ENCODE measurements at regions not wholly inside any gene's neighbourhood (a gene's known extent, or its start where the extent isn't known, plus 50 kb on each side); places are given as distances from the start of the nearest gene placed in this dataset.

DNA sequence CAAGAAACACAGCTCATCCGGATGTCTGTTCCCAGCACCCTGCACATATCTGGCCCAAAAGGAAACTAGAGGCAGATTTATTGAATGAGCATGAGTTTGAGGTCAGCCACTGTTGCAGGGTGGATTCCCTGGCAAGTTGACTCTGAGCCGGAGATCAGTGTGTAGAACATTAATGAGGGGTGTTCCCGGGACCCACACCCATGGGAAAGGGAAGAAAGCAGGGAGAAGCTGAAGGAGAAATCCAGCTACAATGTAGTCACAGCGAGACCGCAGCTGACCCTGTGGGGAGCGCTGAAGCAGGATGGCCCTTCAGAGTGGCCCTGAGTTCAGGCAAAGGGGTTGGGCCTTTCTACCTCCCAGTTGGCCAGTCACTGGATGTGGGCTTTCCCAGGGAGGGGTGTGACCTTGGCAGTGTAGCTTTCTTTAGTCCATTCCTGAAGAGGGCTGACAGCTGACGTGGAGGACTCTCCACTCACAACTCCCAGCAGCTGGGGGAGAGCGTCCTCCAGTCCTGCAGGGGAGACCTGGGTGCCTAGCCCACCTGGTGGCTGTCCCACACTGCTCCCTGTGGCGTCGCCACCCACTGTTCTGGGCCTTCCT lies 324.2 kb upstream of the ZMIZ1 start:
- in situ Hi-C loops (cut with MboI; ENCODE audit: low sequenced_read_pairs, unreplicated experiment), result no loop called here
- DNase-seq (ENCODE audit: low spot score), result no peak
- TF ChIP-seq, protein P1, sequence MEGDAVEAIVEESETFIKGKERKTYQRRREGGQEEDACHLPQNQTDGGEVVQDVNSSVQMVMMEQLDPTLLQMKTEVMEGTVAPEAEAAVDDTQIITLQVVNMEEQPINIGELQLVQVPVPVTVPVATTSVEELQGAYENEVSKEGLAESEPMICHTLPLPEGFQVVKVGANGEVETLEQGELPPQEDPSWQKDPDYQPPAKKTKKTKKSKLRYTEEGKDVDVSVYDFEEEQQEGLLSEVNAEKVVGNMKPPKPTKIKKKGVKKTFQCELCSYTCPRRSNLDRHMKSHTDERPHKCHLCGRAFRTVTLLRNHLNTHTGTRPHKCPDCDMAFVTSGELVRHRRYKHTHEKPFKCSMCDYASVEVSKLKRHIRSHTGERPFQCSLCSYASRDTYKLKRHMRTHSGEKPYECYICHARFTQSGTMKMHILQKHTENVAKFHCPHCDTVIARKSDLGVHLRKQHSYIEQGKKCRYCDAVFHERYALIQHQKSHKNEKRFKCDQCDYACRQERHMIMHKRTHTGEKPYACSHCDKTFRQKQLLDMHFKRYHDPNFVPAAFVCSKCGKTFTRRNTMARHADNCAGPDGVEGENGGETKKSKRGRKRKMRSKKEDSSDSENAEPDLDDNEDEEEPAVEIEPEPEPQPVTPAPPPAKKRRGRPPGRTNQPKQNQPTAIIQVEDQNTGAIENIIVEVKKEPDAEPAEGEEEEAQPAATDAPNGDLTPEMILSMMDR (IDR thresholded peaks at IDR 0.05; ENCODE audit: borderline replicate concordance, control extremely low read depth, extremely low read depth, insufficient read depth, missing control alignments), result no peak

DNA sequence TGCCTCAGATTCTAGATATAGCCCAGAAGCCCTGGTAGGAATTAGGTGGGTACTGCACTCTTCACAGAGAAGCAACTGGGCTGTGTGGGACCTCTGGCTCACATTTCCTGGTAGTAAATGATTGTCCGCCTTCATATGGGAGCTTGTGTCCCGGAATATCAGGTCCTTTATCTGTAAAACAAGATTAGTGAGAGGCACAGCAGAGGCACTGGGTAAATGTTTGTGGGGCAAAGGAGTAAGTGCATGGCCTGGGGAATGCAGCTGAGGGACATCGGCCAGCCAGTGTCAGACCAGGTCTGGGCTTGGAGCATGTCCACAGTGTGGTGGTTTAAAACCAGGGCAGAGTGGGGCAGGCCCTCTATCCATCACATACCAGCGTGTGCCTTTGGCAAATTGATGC lies 323.3 kb upstream of the ZMIZ1 start:
- no peak for DNase-seq (ENCODE audit: low spot score)
- TF ChIP-seq, protein P1 (IDR thresholded peaks at IDR 0.05; ENCODE audit: borderline replicate concordance, control extremely low read depth, extremely low read depth, insufficient read depth, missing control alignments), result no peak
- in situ Hi-C loops (cut with MboI; ENCODE audit: low sequenced_read_pairs, unreplicated experiment), result no loop called here

DNA sequence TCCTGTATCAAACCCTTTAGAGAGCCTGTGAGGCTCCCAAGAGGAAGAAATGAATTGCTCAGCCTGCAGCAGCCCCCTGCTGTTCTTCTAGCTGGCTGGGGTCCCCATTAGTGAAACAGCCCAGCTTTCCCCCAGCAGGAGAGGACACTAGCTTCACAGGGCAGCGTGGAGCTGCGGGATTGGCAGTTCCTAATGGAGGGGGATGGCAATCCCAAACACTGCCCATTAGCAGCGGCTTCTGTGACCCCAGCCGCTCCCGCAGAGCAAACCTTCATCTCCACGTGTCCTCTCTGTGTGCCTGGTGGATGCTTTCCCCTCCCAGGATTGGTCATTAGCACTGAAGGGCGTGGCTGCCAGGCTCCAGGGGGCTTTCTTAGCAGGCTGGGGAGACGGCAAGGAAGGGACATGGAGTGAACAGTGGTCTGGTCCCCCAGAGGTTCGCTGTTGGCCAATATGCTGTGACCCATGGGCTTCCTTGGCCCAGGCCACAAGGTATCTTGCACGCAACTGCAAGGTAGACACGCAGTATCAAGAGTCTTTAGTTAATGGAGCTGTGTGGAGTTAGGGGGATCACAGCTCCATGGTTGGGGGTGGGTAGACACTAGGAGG lies 322.5 kb upstream of the ZMIZ1 start:
- no peak for DNase-seq (ENCODE audit: low spot score)
- in situ Hi-C loops (cut with MboI; ENCODE audit: low sequenced_read_pairs, unreplicated experiment), result no loop called here
- TF ChIP-seq, protein P1 (IDR thresholded peaks at IDR 0.05; ENCODE audit: borderline replicate concordance, control extremely low read depth, extremely low read depth, insufficient read depth, missing control alignments), result no peak

DNA sequence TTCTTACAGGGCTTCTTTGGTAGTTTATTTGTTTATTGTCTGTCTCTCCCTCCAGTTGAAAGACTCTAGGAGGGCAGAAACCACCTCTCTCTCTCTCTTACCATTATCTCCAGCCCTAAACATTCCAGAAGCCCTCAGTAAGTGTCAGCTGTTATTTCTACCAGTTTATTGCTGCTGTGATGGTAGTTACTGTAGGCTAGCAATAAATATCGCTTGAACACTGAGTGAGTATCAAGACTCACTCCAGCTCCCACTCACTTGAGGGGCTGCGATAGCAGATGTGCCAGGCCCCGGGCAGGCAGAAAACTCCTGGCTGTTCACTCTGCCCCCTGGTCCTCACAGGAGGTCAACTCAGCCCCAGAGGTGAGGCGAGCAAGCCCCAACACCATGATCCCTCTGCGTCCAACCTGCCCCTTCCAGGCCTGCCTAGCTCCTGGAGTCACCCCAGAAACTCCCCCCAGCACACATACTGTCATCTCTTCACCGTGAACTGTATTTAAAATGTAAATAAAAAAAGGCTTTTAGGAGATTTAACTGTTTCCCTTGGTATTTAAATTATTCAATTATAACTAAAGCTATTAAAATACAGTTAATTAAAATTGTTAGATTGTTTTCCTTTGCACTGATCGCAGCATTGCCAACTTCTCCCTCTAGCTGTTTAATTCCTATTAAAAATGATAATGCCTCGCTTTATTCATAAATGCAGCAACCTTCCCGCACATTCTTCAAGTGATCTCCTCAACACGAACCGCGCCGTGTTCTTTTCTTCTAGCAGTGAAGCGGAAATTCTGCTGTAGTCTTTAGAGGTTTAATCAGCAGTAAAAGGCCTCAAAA lies 321.1 kb upstream of the ZMIZ1 start:
- in situ Hi-C loops (cut with MboI; ENCODE audit: low sequenced_read_pairs, unreplicated experiment), result no loop called here
- TF ChIP-seq, protein P1 (IDR thresholded peaks at IDR 0.05; ENCODE audit: borderline replicate concordance, control extremely low read depth, extremely low read depth, insufficient read depth, missing control alignments), result no peak
- no peak for DNase-seq (ENCODE audit: low spot score)

DNA sequence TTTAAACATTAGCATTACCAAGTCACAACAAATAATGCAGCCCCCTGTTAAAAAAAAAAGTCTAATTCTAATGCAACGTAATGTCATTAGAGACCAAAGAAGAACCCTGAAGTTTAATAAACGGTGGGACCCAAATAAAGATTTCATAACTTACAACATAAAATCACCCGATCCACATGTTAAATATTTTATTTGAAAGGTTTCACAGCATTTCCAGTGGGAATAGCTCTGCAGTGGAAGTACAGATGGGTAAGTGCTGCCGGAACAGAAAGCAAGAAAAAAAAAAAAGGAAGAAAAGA lies 320.6 kb upstream of the ZMIZ1 start:
- TF ChIP-seq, protein P1 (IDR thresholded peaks at IDR 0.05; ENCODE audit: borderline replicate concordance, control extremely low read depth, extremely low read depth, insufficient read depth, missing control alignments), result no peak
- no peak for DNase-seq (ENCODE audit: low spot score)
- in situ Hi-C loops (cut with MboI; ENCODE audit: low sequenced_read_pairs, unreplicated experiment), result no loop called here

- TF ChIP-seq, protein P1 (IDR thresholded peaks at IDR 0.05; ENCODE audit: borderline replicate concordance, control extremely low read depth, extremely low read depth, insufficient read depth, missing control alignments), result no peak
- in situ Hi-C loops (cut with MboI; ENCODE audit: low sequenced_read_pairs, unreplicated experiment), result no loop called here
- DNase-seq (ENCODE audit: low spot score), result no peak
Measured at GRCh38 chr10:78749200-78749599, 319.6 kb upstream of the ZMIZ1 start.

Data from GM13976 (cell line).